ENCODE measurements at regions not wholly inside any gene's neighbourhood (a gene's known extent, or its start where the extent isn't known, plus 50 kb on each side); places are given as distances from the start of the nearest gene placed in this dataset.

DNA sequence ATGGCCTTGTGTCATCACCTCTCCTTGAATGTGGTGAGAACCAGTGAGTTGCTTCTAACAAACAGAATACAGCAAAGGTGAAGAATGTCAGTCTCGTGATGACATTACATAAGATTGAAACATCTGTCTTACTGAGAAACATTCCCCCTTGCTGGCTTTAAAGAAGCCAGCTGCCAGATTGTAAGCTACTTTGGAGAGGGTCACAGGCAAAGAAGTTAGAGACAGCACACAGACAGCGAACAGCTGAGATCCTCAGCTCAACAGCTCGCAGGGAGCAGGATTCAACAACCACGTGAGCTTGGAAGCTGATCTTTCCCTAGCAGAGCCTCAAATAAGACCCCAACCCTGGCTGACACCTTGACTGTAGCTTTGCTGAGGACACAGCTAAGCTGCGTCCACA, 367.9 kb downstream of the LIG4 start:
- Histone ChIP-seq H3K36me3 (replicated peaks; ENCODE audit: insufficient read depth, low read depth) (no peaks in the 10 kb centered on the region), H3K4me2 (no peak overlapping the region), H3K9me2 (replicated peaks; ENCODE audit: insufficient read depth) (no peaks in the 10 kb centered on the region), H3K79me2 (no peaks in the 10 kb centered on the region), H2AFZ (no peak overlapping the region), H3K4me3 (no peak overlapping the region), H4K20me1 (ENCODE audit: insufficient read depth, poor library complexity, severe bottlenecking) (no peaks in the 10 kb centered on the region), H3K27ac (no peak overlapping the region), H3K4me1 (ENCODE audit: insufficient read depth) (no peaks in the 10 kb centered on the region), H3K9me3 (ENCODE audit: low read depth) (no peaks in the 10 kb centered on the region), H3K27me3 (no peaks in the 10 kb centered on the region)
- 45% methylated on average over 5 of the region's 5 CpGs for WGBS (ENCODE audit: low lambda C conversion rate, missing lambda C conversion rate)
- no peak for TF ChIP-seq EZH2phosphoT487 (IDR thresholded peaks at IDR 0.05; ENCODE audit: low read depth, severe bottlenecking, unreplicated experiment)
- no peak for DNase-seq (ENCODE audit: low spot score)

DNA sequence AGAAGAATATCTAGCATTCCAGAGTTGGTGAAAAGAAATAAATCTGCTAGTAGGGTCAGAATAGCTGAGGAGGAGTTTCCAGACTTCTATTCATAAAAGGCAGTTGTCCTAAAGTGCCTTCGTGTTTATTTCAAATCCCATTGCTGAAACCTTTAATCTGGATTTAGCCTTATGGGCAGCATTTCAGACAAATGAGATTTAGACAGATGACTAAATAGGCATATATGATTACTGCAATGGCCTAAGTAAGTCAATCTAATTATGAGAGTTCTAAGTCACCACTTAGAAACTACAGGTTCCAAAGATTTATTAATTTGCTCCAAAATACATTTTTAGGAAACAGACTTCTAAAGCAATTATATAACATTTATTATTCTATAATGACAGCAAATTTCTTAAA, 368.7 kb downstream of the LIG4 start:
- H3K36me3 ChIP-seq (replicated peaks; ENCODE audit: insufficient read depth, low read depth) = no peaks in the 10 kb centered on the region
- no peaks in the 10 kb centered on the region for H3K9me3 ChIP-seq (ENCODE audit: low read depth)
- H4K20me1 ChIP-seq (ENCODE audit: insufficient read depth, poor library complexity, severe bottlenecking) = no peaks in the 10 kb centered on the region
- WGBS (ENCODE audit: low lambda C conversion rate, missing lambda C conversion rate) = 84% methylated on average over 1 of the region's 1 CpG
- H3K4me1 ChIP-seq (ENCODE audit: insufficient read depth) = no peaks in the 10 kb centered on the region
- no peak overlapping the region for H3K27ac ChIP-seq
- no peaks in the 10 kb centered on the region for H3K79me2 ChIP-seq
- no peak overlapping the region for H3K4me3 ChIP-seq
- H3K4me2 ChIP-seq = no peak overlapping the region
- no peaks in the 10 kb centered on the region for H3K27me3 ChIP-seq
- H2AFZ ChIP-seq = no peak overlapping the region
- TF ChIP-seq EZH2 (IDR thresholded peaks at IDR 0.05; ENCODE audit: borderline replicate concordance) (no peak), EZH2phosphoT487 (IDR thresholded peaks at IDR 0.05; ENCODE audit: low read depth, severe bottlenecking, unreplicated experiment) (no peak)
- TF ChIP-seq, protein P1, sequence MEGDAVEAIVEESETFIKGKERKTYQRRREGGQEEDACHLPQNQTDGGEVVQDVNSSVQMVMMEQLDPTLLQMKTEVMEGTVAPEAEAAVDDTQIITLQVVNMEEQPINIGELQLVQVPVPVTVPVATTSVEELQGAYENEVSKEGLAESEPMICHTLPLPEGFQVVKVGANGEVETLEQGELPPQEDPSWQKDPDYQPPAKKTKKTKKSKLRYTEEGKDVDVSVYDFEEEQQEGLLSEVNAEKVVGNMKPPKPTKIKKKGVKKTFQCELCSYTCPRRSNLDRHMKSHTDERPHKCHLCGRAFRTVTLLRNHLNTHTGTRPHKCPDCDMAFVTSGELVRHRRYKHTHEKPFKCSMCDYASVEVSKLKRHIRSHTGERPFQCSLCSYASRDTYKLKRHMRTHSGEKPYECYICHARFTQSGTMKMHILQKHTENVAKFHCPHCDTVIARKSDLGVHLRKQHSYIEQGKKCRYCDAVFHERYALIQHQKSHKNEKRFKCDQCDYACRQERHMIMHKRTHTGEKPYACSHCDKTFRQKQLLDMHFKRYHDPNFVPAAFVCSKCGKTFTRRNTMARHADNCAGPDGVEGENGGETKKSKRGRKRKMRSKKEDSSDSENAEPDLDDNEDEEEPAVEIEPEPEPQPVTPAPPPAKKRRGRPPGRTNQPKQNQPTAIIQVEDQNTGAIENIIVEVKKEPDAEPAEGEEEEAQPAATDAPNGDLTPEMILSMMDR (IDR thresholded peaks at IDR 0.05; ENCODE audit: poor library complexity) = no peak
- no peaks in the 10 kb centered on the region for H3K9me2 ChIP-seq (replicated peaks; ENCODE audit: insufficient read depth)
- no peak for DNase-seq (ENCODE audit: low spot score)

DNA sequence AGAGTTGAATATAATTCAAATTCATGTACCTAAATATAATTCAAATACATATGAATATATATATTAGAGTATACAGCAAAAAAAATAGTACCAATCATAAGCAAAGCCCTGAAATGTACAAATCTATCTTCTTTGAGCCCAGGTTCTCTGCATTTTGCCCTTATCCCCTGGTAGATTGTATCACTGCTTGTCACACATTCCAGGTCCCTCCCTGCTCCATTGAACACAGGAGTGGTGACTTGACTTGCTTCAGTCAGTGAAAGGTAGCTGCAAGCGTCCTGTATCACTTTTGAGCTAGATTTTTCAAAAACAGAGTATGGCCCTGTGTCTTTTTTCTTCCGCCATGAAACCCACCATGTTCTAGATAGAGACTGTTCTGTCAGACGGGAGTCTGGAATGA, 369.4 kb downstream of the LIG4 start:
- no peak overlapping the region for H2AFZ ChIP-seq
- H3K27me3 ChIP-seq = no peaks in the 10 kb centered on the region
- H3K36me3 ChIP-seq (replicated peaks; ENCODE audit: insufficient read depth, low read depth) = no peaks in the 10 kb centered on the region
- DNase-seq (ENCODE audit: low spot score) = no peak
- no peak for TF ChIP-seq EZH2phosphoT487 (IDR thresholded peaks at IDR 0.05; ENCODE audit: low read depth, severe bottlenecking, unreplicated experiment)
- TF ChIP-seq, protein P1 (IDR thresholded peaks at IDR 0.05; ENCODE audit: poor library complexity) = no peak
- TF ChIP-seq EZH2 (IDR thresholded peaks at IDR 0.05; ENCODE audit: borderline replicate concordance) = no peak
- no peak overlapping the region for H3K27ac ChIP-seq
- WGBS (ENCODE audit: low lambda C conversion rate, missing lambda C conversion rate) = 77% methylated on average over 3 of the region's 3 CpGs
- no peak overlapping the region for H3K4me3 ChIP-seq
- no peaks in the 10 kb centered on the region for H3K9me3 ChIP-seq (ENCODE audit: low read depth)
- H3K4me2 ChIP-seq = no peak overlapping the region
- H4K20me1 ChIP-seq (ENCODE audit: insufficient read depth, poor library complexity, severe bottlenecking) = no peaks in the 10 kb centered on the region
- no peaks in the 10 kb centered on the region for H3K9me2 ChIP-seq (replicated peaks; ENCODE audit: insufficient read depth)
- no peaks in the 10 kb centered on the region for H3K4me1 ChIP-seq (ENCODE audit: insufficient read depth)
- no peaks in the 10 kb centered on the region for H3K79me2 ChIP-seq

DNA sequence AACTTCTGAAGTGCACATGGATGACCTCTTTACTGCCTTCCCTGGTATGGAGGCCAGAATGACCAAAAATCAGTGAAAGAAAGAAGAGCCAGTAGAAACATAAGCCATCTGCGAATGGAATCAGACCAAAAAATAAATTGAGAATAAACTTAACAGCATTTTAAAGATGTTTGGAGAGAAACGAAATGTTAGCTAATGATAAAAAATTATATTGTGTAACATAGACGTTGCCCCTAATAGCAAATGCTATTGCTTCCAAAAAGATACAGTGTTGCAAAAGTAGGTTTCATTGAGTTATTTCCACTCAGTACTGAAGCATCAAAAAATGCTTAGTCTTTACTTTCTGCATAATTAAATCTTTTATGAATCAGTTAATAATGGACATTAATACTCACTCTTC, 371.7 kb downstream of the LIG4 start:
- no peak for DNase-seq (ENCODE audit: low spot score)
- H3K79me2 ChIP-seq = no peaks in the 10 kb centered on the region
- no peak overlapping the region for H3K27ac ChIP-seq
- H4K20me1 ChIP-seq (ENCODE audit: insufficient read depth, poor library complexity, severe bottlenecking) = no peaks in the 10 kb centered on the region
- no peaks in the 10 kb centered on the region for H3K4me1 ChIP-seq (ENCODE audit: insufficient read depth)
- no peaks in the 10 kb centered on the region for H3K36me3 ChIP-seq (replicated peaks; ENCODE audit: insufficient read depth, low read depth)
- H3K9me2 ChIP-seq (replicated peaks; ENCODE audit: insufficient read depth) = no peaks in the 10 kb centered on the region
- H3K9me3 ChIP-seq (ENCODE audit: low read depth) = no peaks in the 10 kb centered on the region
- no peak overlapping the region for H3K4me3 ChIP-seq
- no peak overlapping the region for H2AFZ ChIP-seq
- H3K27me3 ChIP-seq = no peaks in the 10 kb centered on the region
- WGBS (ENCODE audit: low lambda C conversion rate, missing lambda C conversion rate) = 87% methylated on average over 3 of the region's 3 CpGs
- H3K4me2 ChIP-seq = no peak overlapping the region
- TF ChIP-seq, protein P1 (IDR thresholded peaks at IDR 0.05; ENCODE audit: poor library complexity) = no peak
- TF ChIP-seq EZH2phosphoT487 (IDR thresholded peaks at IDR 0.05; ENCODE audit: low read depth, severe bottlenecking, unreplicated experiment) (no peak), EZH2 (IDR thresholded peaks at IDR 0.05; ENCODE audit: borderline replicate concordance) (no peak)

Measured in hepatocyte (in vitro differentiated cells).